ENCODE measurements at regions not wholly inside any gene's neighbourhood (a gene's known extent, or its start where the extent isn't known, plus 50 kb on each side); places are given as distances from the start of the nearest gene placed in this dataset.
A peak's percentile ranks its signal among the peaks of the same experiment; 100 is the strongest.

- Histone ChIP-seq H3K36me3 (ENCODE audit: control insufficient read depth in 2 of 2, extremely low read depth in 1 of 2, insufficient read depth in 2 of 2, low read length in 2 of 2) (no peaks in the 10 kb centered on the region), H3K4me1 (ENCODE audit: control insufficient read depth, extremely low read depth, insufficient read depth, low read length) (peaks cover 13% of the 10 kb centered on the region), H3K4me3 (ENCODE audit: control insufficient read depth in 2 of 3, extremely low read depth in 1 of 3, insufficient read depth in 2 of 3, low read depth in 1 of 3, low read length in 3 of 3) (no peak overlapping the region), H3K9me1 (ENCODE audit: control insufficient read depth, extremely low read depth, insufficient read depth, low read length) (no peaks in the 10 kb centered on the region), H3K27me3 (ENCODE audit: control insufficient read depth, extremely low read depth, insufficient read depth, low read length) (no peaks in the 10 kb centered on the region), H3K4me2 (ENCODE audit: control insufficient read depth, extremely low read depth, insufficient read depth, low read depth, low read length) (no peak overlapping the region), H3K27ac (ENCODE audit: control insufficient read depth, insufficient read depth, low read length) (no peak overlapping the region), H3K9me3 (ENCODE audit: control insufficient read depth, low read depth, low read length) (peaks cover 5% of the 10 kb centered on the region), H3K79me2 (ENCODE audit: control insufficient read depth, insufficient read depth, low read length) (no peaks in the 10 kb centered on the region), H4K20me1 (ENCODE audit: control insufficient read depth, extremely low read depth, insufficient read depth, low read length) (no peaks in the 10 kb centered on the region), H2AFZ (ENCODE audit: control insufficient read depth, low read length) (no peak overlapping the region), H3K9ac (ENCODE audit: control insufficient read depth, extremely low read depth, insufficient read depth, low read length) (no peak overlapping the region)
- no peak for TF ChIP-seq CTCF (optimal IDR thresholded peaks at IDR 0.05 in 1 of 3, IDR thresholded peaks at IDR 0.05 in 1 of 3, conservative IDR thresholded peaks at IDR 0.05 in 1 of 3; ENCODE audit: extremely low read depth in 1 of 3, insufficient read depth in 2 of 3, low read length in 3 of 3)
- no peak for TF ChIP-seq EZH2 (IDR thresholded peaks at IDR 0.05; ENCODE audit: low read length)
- no peak for DNase-seq (ENCODE audit: low read depth, low spot score)
- FAIRE-seq, result no peak
- dilution Hi-C loops (cut with MboI; ENCODE audit: extremely low pct_ligation_motif_present, low sequenced_read_pairs), result no loop called here
Measured at GRCh38 chr1:96557336-96557735, 164.2 kb upstream of the PTBP2 start.

- H3K27ac ChIP-seq (ENCODE audit: control insufficient read depth, insufficient read depth, low read length), result no peak overlapping the region
- no peaks in the 10 kb centered on the region for H3K79me2 ChIP-seq (ENCODE audit: control insufficient read depth, insufficient read depth, low read length)
- peaks cover 13% of the 10 kb centered on the region for H3K4me1 ChIP-seq (ENCODE audit: control insufficient read depth, extremely low read depth, insufficient read depth, low read length)
- no peak overlapping the region for H3K9ac ChIP-seq (ENCODE audit: control insufficient read depth, extremely low read depth, insufficient read depth, low read length)
- H3K27me3 ChIP-seq (ENCODE audit: control insufficient read depth, extremely low read depth, insufficient read depth, low read length), result no peaks in the 10 kb centered on the region
- H3K9me1 ChIP-seq (ENCODE audit: control insufficient read depth, extremely low read depth, insufficient read depth, low read length), result no peaks in the 10 kb centered on the region
- H3K4me2 ChIP-seq (ENCODE audit: control insufficient read depth, extremely low read depth, insufficient read depth, low read depth, low read length), result no peak overlapping the region
- FAIRE-seq (no peak), DNase-seq (ENCODE audit: low read depth, low spot score) (no peak)
- H3K36me3 ChIP-seq (ENCODE audit: control insufficient read depth in 2 of 2, extremely low read depth in 1 of 2, insufficient read depth in 2 of 2, low read length in 2 of 2), result no peaks in the 10 kb centered on the region
- TF ChIP-seq CTCF (optimal IDR thresholded peaks at IDR 0.05 in 1 of 3, IDR thresholded peaks at IDR 0.05 in 1 of 3, conservative IDR thresholded peaks at IDR 0.05 in 1 of 3; ENCODE audit: extremely low read depth in 1 of 3, insufficient read depth in 2 of 3, low read length in 3 of 3) (no peak), EZH2 (IDR thresholded peaks at IDR 0.05; ENCODE audit: low read length) (no peak)
- no peaks in the 10 kb centered on the region for H4K20me1 ChIP-seq (ENCODE audit: control insufficient read depth, extremely low read depth, insufficient read depth, low read length)
- H2AFZ ChIP-seq (ENCODE audit: control insufficient read depth, low read length), result peak overlapping the region; percentile 20
- dilution Hi-C loops (cut with MboI; ENCODE audit: extremely low pct_ligation_motif_present, low sequenced_read_pairs), result no loop called here
- H3K9me3 ChIP-seq (ENCODE audit: control insufficient read depth, low read depth, low read length), result peaks cover 5% of the 10 kb centered on the region
- no peak overlapping the region for H3K4me3 ChIP-seq (ENCODE audit: control insufficient read depth in 2 of 3, extremely low read depth in 1 of 3, insufficient read depth in 2 of 3, low read depth in 1 of 3, low read length in 3 of 3)
Measured at GRCh38 chr1:96558635-96559034, 162.9 kb upstream of the PTBP2 start.

All from keratinocyte (primary cell).